Testis (tissue), 2 donors: ENCODE measurements at regions not wholly inside any gene's neighbourhood (a gene's known extent, or its start where the extent isn't known, plus 50 kb on each side); places are given as distances from the start of the nearest gene placed in this dataset.

Source experiments
- CTCF ChIP-seq, 3 experiments: fragments of 450-650 bp in 2 of 3; fragments of 200-600 bp in 1 of 3; sonication (generic) in 1 of 3; IDR thresholded peaks; one replicate each; pipeline ENCODE4 v1.5.1; 2016 to 2019; ENCODE audit warnings: antibody characterized with exemption in 3 of 3, mild to moderate bottlenecking in 2 of 3, moderate library complexity in 1 of 3
- POLR2A ChIP-seq: fragments of 450-650 bp; IDR thresholded peaks from one replicate; pipeline ENCODE4 v1.6.1; 2017; ENCODE audit warnings: antibody characterized with exemption, mild to moderate bottlenecking, moderate library complexity

DNA sequence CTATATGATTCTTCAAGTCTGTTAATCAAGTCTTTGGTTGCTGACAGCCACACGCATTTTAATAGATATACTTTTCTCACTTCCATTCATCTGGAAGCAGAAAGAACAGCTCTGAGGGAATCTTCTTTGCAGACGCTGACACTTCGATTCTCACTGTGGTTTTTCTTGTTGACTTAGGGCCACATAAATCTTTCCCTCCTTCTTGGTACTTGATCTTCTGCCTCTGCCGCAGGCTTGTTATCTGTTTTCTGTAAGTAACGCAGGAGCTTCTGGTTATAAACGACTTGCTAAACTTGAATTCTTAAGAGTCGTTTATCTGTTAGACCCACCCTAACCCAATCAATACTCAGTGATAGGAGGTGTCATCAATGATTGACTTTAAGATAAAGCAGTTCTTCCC is 268.8 kb upstream of the SULF2 start:
- TF ChIP-seq CTCF (IDR thresholded peaks at IDR 0.05) (no peak), POLR2A (no peak)
